ENCODE measurements at regions not wholly inside any gene's neighbourhood (a gene's known extent, or its start where the extent isn't known, plus 50 kb on each side); places are given as distances from the start of the nearest gene placed in this dataset.

- DNase-seq (ENCODE audit: low read depth): no peak
- POLR2A ChIA-PET: no interaction called here
- CTCF ChIA-PET: no interaction called here
- Histone ChIP-seq H3K27me3 (ENCODE audit: control insufficient read depth, insufficient read depth, low read length) (no peaks in the 10 kb centered on the region), H3K4me3 (ENCODE audit: low read depth, low read length) (no peak overlapping the region), H3K36me3 (ENCODE audit: control insufficient read depth, insufficient read depth, low read length) (no peaks in the 10 kb centered on the region)
- TF ChIP-seq CTCF (IDR thresholded peaks at IDR 0.05; ENCODE audit: insufficient read depth, low read depth, low read length): no peak
Observed at GRCh38 chr2:60125611-60126426, 427.6 kb downstream of the BCL11A start.

GRCh38 chr2:60119778-60120177, 433.7 kb downstream of the BCL11A start:
- DNase-seq (ENCODE audit: low read depth): no peak
- no peaks in the 10 kb centered on the region for H3K27me3 ChIP-seq (ENCODE audit: control insufficient read depth, insufficient read depth, low read length)
- no peaks in the 10 kb centered on the region for H3K36me3 ChIP-seq (ENCODE audit: control insufficient read depth, insufficient read depth, low read length)
- POLR2A ChIA-PET: no interaction called here
- CTCF ChIA-PET: no interaction called here
- no peak overlapping the region for H3K4me3 ChIP-seq (ENCODE audit: low read depth, low read length)
- TF ChIP-seq CTCF (IDR thresholded peaks at IDR 0.05; ENCODE audit: insufficient read depth, low read depth, low read length): no peak

GRCh38 chr2:60118917-60119316, 434.5 kb downstream of the BCL11A start:
- DNase-seq (ENCODE audit: low read depth): no peak
- ChIA-PET POLR2A (no interaction called here), CTCF (no interaction called here)
- no peak for TF ChIP-seq CTCF (IDR thresholded peaks at IDR 0.05; ENCODE audit: insufficient read depth, low read depth, low read length)
- H3K4me3 ChIP-seq (ENCODE audit: low read depth, low read length): no peak overlapping the region
- no peaks in the 10 kb centered on the region for H3K36me3 ChIP-seq (ENCODE audit: control insufficient read depth, insufficient read depth, low read length)
- H3K27me3 ChIP-seq (ENCODE audit: control insufficient read depth, insufficient read depth, low read length): no peaks in the 10 kb centered on the region

- ChIA-PET POLR2A (no interaction called here), CTCF (no interaction called here)
- no peaks in the 10 kb centered on the region for H3K27me3 ChIP-seq (ENCODE audit: control insufficient read depth, insufficient read depth, low read length)
- no peak overlapping the region for H3K4me3 ChIP-seq (ENCODE audit: low read depth, low read length)
- H3K36me3 ChIP-seq (ENCODE audit: control insufficient read depth, insufficient read depth, low read length): no peaks in the 10 kb centered on the region
- no peak for TF ChIP-seq CTCF (IDR thresholded peaks at IDR 0.05; ENCODE audit: insufficient read depth, low read depth, low read length)
- no peak for DNase-seq (ENCODE audit: low read depth)
Observed at GRCh38 chr2:60118061-60118460, 435.4 kb downstream of the BCL11A start.

- no peak for DNase-seq (ENCODE audit: low read depth)
- no peak for TF ChIP-seq CTCF (IDR thresholded peaks at IDR 0.05; ENCODE audit: insufficient read depth, low read depth, low read length)
- ChIA-PET CTCF (no interaction called here), POLR2A (no interaction called here)
- Histone ChIP-seq H3K4me3 (ENCODE audit: low read depth, low read length) (no peak overlapping the region), H3K36me3 (ENCODE audit: control insufficient read depth, insufficient read depth, low read length) (no peaks in the 10 kb centered on the region), H3K27me3 (ENCODE audit: control insufficient read depth, insufficient read depth, low read length) (no peaks in the 10 kb centered on the region)
Observed at GRCh38 chr2:60116161-60116875, 437.1 kb downstream of the BCL11A start.
